ENCODE measurements at regions not wholly inside any gene's neighbourhood (a gene's known extent, or its start where the extent isn't known, plus 50 kb on each side); places are given as distances from the start of the nearest gene placed in this dataset.

- Histone ChIP-seq H3K27ac (no peak overlapping the region), H3K4me3 (no peak overlapping the region), H3K4me1 (no peaks in the 10 kb centered on the region), H3K9me3 (no peaks in the 10 kb centered on the region), H3K4me2 (no peak overlapping the region)
- CTCF ChIA-PET, result no interaction called here
- DNase-seq (ENCODE audit: low read depth in 1 of 2, low spot score in 1 of 2) (no peak), FAIRE-seq (no peak), ATAC-seq (no peak)
- 41% methylated on average over 4 of the region's 4 CpGs for WGBS (ENCODE audit: missing lambda C conversion rate)
- POLR2A ChIA-PET, result no interaction called here
- TF ChIP-seq POLR2AphosphoS2 (conservative IDR thresholded peaks at IDR 0.05; ENCODE audit: low read length) (no peak), REST (IDR thresholded peaks at IDR 0.05) (no peak), RFX5 (IDR thresholded peaks at IDR 0.05) (no peak), BCL3 (IDR thresholded peaks at IDR 0.05) (no peak), CBX2 (IDR thresholded peaks at IDR 0.05; ENCODE audit: borderline replicate concordance, low read depth) (no peak), PHF8 (IDR thresholded peaks at IDR 0.05; ENCODE audit: borderline replicate concordance, low read depth) (no peak), EHMT2 (IDR thresholded peaks at IDR 0.05; ENCODE audit: low read depth) (no peak), ZNF302 (CRISPR knock-in tag; IDR thresholded peaks at IDR 0.05) (no peak), BHLHE40 (IDR thresholded peaks at IDR 0.05; ENCODE audit: low read depth, low read length) (no peak), HOXB5 (CRISPR knock-in tag; IDR thresholded peaks at IDR 0.05) (no peak), NFE2L2 (conservative IDR thresholded peaks at IDR 0.05; ENCODE audit: low read length) (no peak), SMC3 (IDR thresholded peaks at IDR 0.05) (no peak), RAD21 (conservative IDR thresholded peaks at IDR 0.05 in 1 of 2, IDR thresholded peaks at IDR 0.05 in 1 of 2) (no peak), EP300 (IDR thresholded peaks at IDR 0.05) (no peak), HEYL (CRISPR knock-in tag; IDR thresholded peaks at IDR 0.05) (no peak), RARB (CRISPR knock-in tag; IDR thresholded peaks at IDR 0.05) (no peak), KDM1A (IDR thresholded peaks at IDR 0.05; ENCODE audit: low read depth) (no peak), HOXA7 (CRISPR knock-in tag; IDR thresholded peaks at IDR 0.05) (no peak)
These were observed 195.7 kb downstream of the SPTSSA start for GRCh38 chr14:34266344-34266743.

- no peak for FAIRE-seq
- H3K4me2 ChIP-seq, result no peak overlapping the region
- TF ChIP-seq MAX (IDR thresholded peaks at IDR 0.05) (no peak), FOSL2 (IDR thresholded peaks at IDR 0.05) (no peak), FOSL2 (CRISPR knock-in tag; IDR thresholded peaks at IDR 0.05) (no peak), MAFK (IDR thresholded peaks at IDR 0.05; ENCODE audit: partially characterized antibody) (no peak), KDM1A (IDR thresholded peaks at IDR 0.05; ENCODE audit: low read depth) (no peak), NR3C1 (IDR thresholded peaks at IDR 0.05) (no peak), RCOR1 (IDR thresholded peaks at IDR 0.05; ENCODE audit: low read depth, low read length) (no peak), BCL3 (IDR thresholded peaks at IDR 0.05) (no peak), POLR2AphosphoS2 (conservative IDR thresholded peaks at IDR 0.05; ENCODE audit: low read length) (no peak), ZFP36 (IDR thresholded peaks at IDR 0.05; ENCODE audit: borderline replicate concordance, partially characterized antibody) (no peak), CHD4 (IDR thresholded peaks at IDR 0.05; ENCODE audit: borderline replicate concordance) (no peak)
- no peak for DNase-seq (ENCODE audit: low read depth in 1 of 2, low spot score in 1 of 2)
- CTCF ChIA-PET, result interaction anchor here (0.7 to 1.0 kb wide), 2 partner anchors 14 to 70 kb away, joined by 3 to 4 read pairs; no protein-coding TSS in a partner anchor
- POLR2A ChIA-PET, result no interaction called here
- no peaks in the 10 kb centered on the region for H3K9me3 ChIP-seq
- H3K4me3 ChIP-seq, result no peak overlapping the region
- H3K27ac ChIP-seq, result no peak overlapping the region
- WGBS (ENCODE audit: missing lambda C conversion rate), result 36% methylated on average over 9 of the region's 9 CpGs
- no peaks in the 10 kb centered on the region for H3K4me1 ChIP-seq
- no peak for ATAC-seq
These were observed 199.7 kb downstream of the SPTSSA start for GRCh38 chr14:34262127-34262910.
